Keratinocyte (primary cell): ENCODE measurements at regions not wholly inside any gene's neighbourhood (a gene's known extent, or its start where the extent isn't known, plus 50 kb on each side); places are given as distances from the start of the nearest gene placed in this dataset.

Experiments used
- DNase-seq: peaks from one replicate; pipeline ENCODE4 v3.0.0-alpha.2; 2011; ENCODE audit warnings: low read depth, missing footprints, low spot score
- FAIRE-seq: peaks from 2 replicates; lab custom pipeline; 2011; peaks lifted over from hg19 to GRCh38; lab: Jason Lieb, UNC
- H2AFZ ChIP-seq: 2 replicates; pipeline ENCODE4 v1.6.0; 2012; ENCODE audit warnings: low read length, control low read depth, inconsistent platforms; ENCODE audit not compliant: control insufficient read depth
- H3K27ac ChIP-seq: 2 replicates; pipeline ENCODE4 v1.5.1; 2011; ENCODE audit warnings: low read length; ENCODE audit not compliant: control insufficient read depth, insufficient read depth
- H3K27me3 ChIP-seq: 3 replicates; pipeline ENCODE4 v1.6.0; 2011; ENCODE audit warnings: low read length; ENCODE audit not compliant: control insufficient read depth, insufficient read depth; ENCODE audit errors: extremely low read depth
- H3K36me3 ChIP-seq, 2 experiments: 2 replicates in 1 of 2; 3 replicates in 1 of 2; pipeline ENCODE4 v1.5.1; 2011; ENCODE audit warnings: low read length in 2 of 2, mild to moderate bottlenecking in 1 of 2; ENCODE audit not compliant: control insufficient read depth in 2 of 2, insufficient read depth in 2 of 2; ENCODE audit errors: extremely low read depth in 1 of 2
- H3K4me1 ChIP-seq: 3 replicates; pipeline ENCODE4 v1.5.1; 2011; ENCODE audit warnings: low read length; ENCODE audit not compliant: control insufficient read depth, insufficient read depth; ENCODE audit errors: extremely low read depth
- H3K4me2 ChIP-seq: 3 replicates; pipeline ENCODE4 v1.6.0; 2011; ENCODE audit warnings: low read depth, low read length; ENCODE audit not compliant: control insufficient read depth, insufficient read depth; ENCODE audit errors: extremely low read depth
- H3K4me3 ChIP-seq, 3 experiments: fragments of 200-600 bp in 1 of 3; sonication (generic) in 1 of 3; 2 replicates in 2 of 3; 3 replicates in 1 of 3; pipeline ENCODE4 v1.5.1; 2011 to 2016; ENCODE audit warnings: low read length in 3 of 3, mild to moderate bottlenecking in 3 of 3, control low read depth in 2 of 3, inconsistent platforms in 1 of 3, low read depth in 1 of 3, mixed read lengths in 1 of 3, mixed run types in 1 of 3, moderate library complexity in 1 of 3; ENCODE audit not compliant: control insufficient read depth in 2 of 3, insufficient read depth in 2 of 3; ENCODE audit errors: extremely low read depth in 1 of 3
- H3K79me2 ChIP-seq: 2 replicates; pipeline ENCODE4 v1.6.0; 2012; ENCODE audit warnings: low read length; ENCODE audit not compliant: control insufficient read depth, insufficient read depth
- H3K9ac ChIP-seq: 3 replicates; pipeline ENCODE4 v1.6.0; 2011; ENCODE audit warnings: low read length; ENCODE audit not compliant: control insufficient read depth, insufficient read depth; ENCODE audit errors: extremely low read depth
- H3K9me1 ChIP-seq: 3 replicates; pipeline ENCODE4 v1.6.0; 2011; ENCODE audit warnings: low read length; ENCODE audit not compliant: control insufficient read depth, insufficient read depth; ENCODE audit errors: extremely low read depth
- H3K9me3 ChIP-seq: 2 replicates; pipeline ENCODE4 v1.5.1; 2012; ENCODE audit warnings: low read depth, low read length; ENCODE audit not compliant: control insufficient read depth
- H4K20me1 ChIP-seq: 3 replicates; pipeline ENCODE4 v1.6.0; 2011; ENCODE audit warnings: low read length; ENCODE audit not compliant: control insufficient read depth, insufficient read depth; ENCODE audit errors: extremely low read depth
- EZH2 ChIP-seq: IDR thresholded peaks from one replicate; pipeline ENCODE4 v1.6.1; 2012; ENCODE audit warnings: inconsistent platforms, mild to moderate bottlenecking, low read length, moderate library complexity
- dilution Hi-C: fragments of 300-500 bp; cut with MboI; formaldehyde crosslinking; loops from one replicate; pipeline ENCODE4 v1.7.0; 2020; ENCODE audit warnings: low sequenced_read_pairs; ENCODE audit not compliant: extremely low pct_ligation_motif_present
- TF ChIP-seq, protein P1 (sequence below), 3 experiments: IDR thresholded peaks in 1 of 3; conservative IDR thresholded peaks in 1 of 3; optimal IDR thresholded peaks in 1 of 3; 2 replicates in 2 of 3; 3 replicates in 1 of 3; pipeline versions ENCODE3 to v1.5.1; 2011; ENCODE audit warnings: low read length in 3 of 3, mild to moderate bottlenecking in 3 of 3, moderate library complexity in 2 of 3, control low read depth in 1 of 3, inconsistent platforms in 1 of 3; ENCODE audit not compliant: insufficient read depth in 2 of 3; ENCODE audit errors: extremely low read depth in 1 of 3

DNA sequence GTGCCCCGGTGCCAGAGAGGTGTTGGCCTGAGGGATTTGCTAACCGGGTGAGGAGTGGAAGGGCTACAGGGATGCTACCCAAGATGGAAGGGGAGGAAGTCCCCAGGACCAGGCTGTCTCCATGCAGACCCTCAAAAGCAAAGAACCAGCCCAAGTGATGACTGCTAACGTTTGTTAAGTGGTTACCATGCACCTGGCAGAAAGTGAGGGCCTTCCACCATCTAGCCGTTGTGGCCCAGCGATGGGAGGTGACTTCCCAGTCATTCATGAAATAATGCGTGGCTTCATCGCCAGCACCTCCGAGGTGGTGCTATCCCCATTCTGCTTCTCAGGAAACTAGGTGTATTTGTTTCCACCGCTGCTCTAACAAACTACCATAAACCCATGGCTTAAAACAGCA, 86.8 kb upstream of the LANCL2 start:
- no peaks in the 10 kb centered on the region for H4K20me1 ChIP-seq
- H3K79me2 ChIP-seq = no peaks in the 10 kb centered on the region
- TF ChIP-seq EZH2 = no peak
- TF ChIP-seq, protein P1, sequence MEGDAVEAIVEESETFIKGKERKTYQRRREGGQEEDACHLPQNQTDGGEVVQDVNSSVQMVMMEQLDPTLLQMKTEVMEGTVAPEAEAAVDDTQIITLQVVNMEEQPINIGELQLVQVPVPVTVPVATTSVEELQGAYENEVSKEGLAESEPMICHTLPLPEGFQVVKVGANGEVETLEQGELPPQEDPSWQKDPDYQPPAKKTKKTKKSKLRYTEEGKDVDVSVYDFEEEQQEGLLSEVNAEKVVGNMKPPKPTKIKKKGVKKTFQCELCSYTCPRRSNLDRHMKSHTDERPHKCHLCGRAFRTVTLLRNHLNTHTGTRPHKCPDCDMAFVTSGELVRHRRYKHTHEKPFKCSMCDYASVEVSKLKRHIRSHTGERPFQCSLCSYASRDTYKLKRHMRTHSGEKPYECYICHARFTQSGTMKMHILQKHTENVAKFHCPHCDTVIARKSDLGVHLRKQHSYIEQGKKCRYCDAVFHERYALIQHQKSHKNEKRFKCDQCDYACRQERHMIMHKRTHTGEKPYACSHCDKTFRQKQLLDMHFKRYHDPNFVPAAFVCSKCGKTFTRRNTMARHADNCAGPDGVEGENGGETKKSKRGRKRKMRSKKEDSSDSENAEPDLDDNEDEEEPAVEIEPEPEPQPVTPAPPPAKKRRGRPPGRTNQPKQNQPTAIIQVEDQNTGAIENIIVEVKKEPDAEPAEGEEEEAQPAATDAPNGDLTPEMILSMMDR (optimal IDR thresholded peaks at IDR 0.05 in 1 of 3, IDR thresholded peaks at IDR 0.05 in 1 of 3, conservative IDR thresholded peaks at IDR 0.05 in 1 of 3; ENCODE audit: extremely low read depth in 1 of 3, insufficient read depth in 2 of 3, low read length in 3 of 3) = no peak
- no peak overlapping the region for H3K4me3 ChIP-seq
- H3K27me3 ChIP-seq = peaks cover 18% of the 10 kb centered on the region
- dilution Hi-C loops = loop anchor here (25.0 kb wide), 1 partner anchor 134 kb away; no protein-coding TSS in a partner anchor
- no peak overlapping the region for H3K9ac ChIP-seq
- H3K27ac ChIP-seq = no peak overlapping the region
- no peak overlapping the region for H3K4me2 ChIP-seq
- no peak overlapping the region for H2AFZ ChIP-seq
- H3K36me3 ChIP-seq = no peaks in the 10 kb centered on the region
- no peaks in the 10 kb centered on the region for H3K4me1 ChIP-seq
- FAIRE-seq (no peak), DNase-seq (no peak)
- no peaks in the 10 kb centered on the region for H3K9me3 ChIP-seq
- no peaks in the 10 kb centered on the region for H3K9me1 ChIP-seq

DNA sequence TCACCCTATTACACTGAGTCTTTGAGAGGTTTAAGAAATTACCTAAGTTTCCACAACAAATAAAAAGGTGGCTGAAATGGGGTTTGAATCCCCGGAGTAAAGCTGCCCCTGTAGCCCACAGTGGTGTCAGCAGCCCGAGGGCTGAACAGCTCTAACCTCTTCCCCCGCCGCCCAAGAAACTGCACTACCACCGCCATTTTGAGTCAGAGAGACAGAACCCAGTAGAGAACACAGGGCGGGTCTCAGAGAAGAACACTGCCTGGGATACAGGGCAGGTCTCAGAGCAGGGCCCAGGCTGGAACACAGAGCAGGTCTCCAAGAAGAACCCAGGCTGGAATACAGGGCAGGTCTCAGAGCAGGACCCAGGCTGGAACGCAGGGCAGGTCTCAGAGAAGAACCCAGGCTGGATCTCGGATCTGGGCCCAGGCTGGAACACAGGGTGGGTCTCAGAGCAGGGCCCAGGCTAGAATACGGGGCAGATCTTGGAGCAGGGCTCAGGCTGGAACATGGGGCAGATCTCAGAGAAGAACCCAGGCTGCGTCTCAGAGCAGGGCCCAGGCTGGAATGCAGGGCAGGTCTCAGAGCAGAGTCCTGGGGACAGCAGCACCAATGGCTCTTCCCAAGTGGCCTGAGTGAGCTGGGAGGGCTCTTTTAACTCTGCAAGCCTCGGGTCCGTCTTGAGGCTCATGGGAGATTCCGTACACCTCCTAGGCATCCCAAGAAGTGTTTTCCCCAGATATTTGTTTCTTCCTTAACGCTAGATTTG, 85.9 kb upstream of the LANCL2 start:
- FAIRE-seq (no peak), DNase-seq (no peak)
- H3K27me3 ChIP-seq = peaks cover 12% of the 10 kb centered on the region
- H3K9me1 ChIP-seq = no peaks in the 10 kb centered on the region
- no peak overlapping the region for H2AFZ ChIP-seq
- H3K4me3 ChIP-seq = no peak overlapping the region
- dilution Hi-C loops = loop anchor here (25.0 kb wide), 1 partner anchor 133 kb away; no protein-coding TSS in a partner anchor
- no peak overlapping the region for H3K9ac ChIP-seq
- TF ChIP-seq EZH2 = no peak
- TF ChIP-seq, protein P1 (optimal IDR thresholded peaks at IDR 0.05 in 1 of 3, IDR thresholded peaks at IDR 0.05 in 1 of 3, conservative IDR thresholded peaks at IDR 0.05 in 1 of 3; ENCODE audit: extremely low read depth in 1 of 3, insufficient read depth in 2 of 3, low read length in 3 of 3) = no peak
- H4K20me1 ChIP-seq = no peaks in the 10 kb centered on the region
- H3K27ac ChIP-seq = no peak overlapping the region
- no peak overlapping the region for H3K4me2 ChIP-seq
- no peaks in the 10 kb centered on the region for H3K36me3 ChIP-seq
- H3K4me1 ChIP-seq = no peaks in the 10 kb centered on the region
- H3K9me3 ChIP-seq = no peaks in the 10 kb centered on the region
- H3K79me2 ChIP-seq = no peaks in the 10 kb centered on the region
